H1 (cell line): ENCODE measurements at regions not wholly inside any gene's neighbourhood (a gene's known extent, or its start where the extent isn't known, plus 50 kb on each side); places are given as distances from the start of the nearest gene placed in this dataset.

Source experiments
- CTCF ChIA-PET: fragments of 300-600 bp; sonication (Branson Sonifier 250); formaldehyde crosslinking; loops from one replicate; lab custom pipeline; 2021; ENCODE audit not compliant: partially characterized antibody; lab: Charles Lee
- POLR2A ChIA-PET: fragments of 300-600 bp; sonication (Branson Sonifier 250); formaldehyde crosslinking; loops from one replicate; lab custom pipeline; 2021; ENCODE audit warnings: inconsistent platforms; ENCODE audit not compliant: partially characterized antibody; lab: Charles Lee
- DNase-seq, 2 experiments: peaks; one replicate each; pipeline versions ENCODE4 v3.0.0 to v3.0.0-alpha.2; 2010 to 2022; ENCODE audit warnings: low spot score in 2 of 2, low read depth in 1 of 2, mixed read lengths in 1 of 2
- FAIRE-seq: peaks from 2 replicates; lab custom pipeline; 2011; peaks lifted over from hg19 to GRCh38; lab: Jason Lieb, UNC
- H2AFZ ChIP-seq: 2 replicates; pipeline ENCODE4 v1.8.1; 2012; ENCODE audit warnings: low read length, inconsistent platforms
- H2AK5ac ChIP-seq: 2 replicates; pipeline ENCODE4 v1.6.1; 2013; ENCODE audit warnings: low read depth, low read length
- H2BK120ac ChIP-seq: replicated peaks from 2 replicates; pipeline ENCODE3; 2013; ENCODE audit warnings: low read depth, low read length, inconsistent platforms
- H2BK12ac ChIP-seq: 2 replicates; pipeline ENCODE4 v1.6.1; 2013; ENCODE audit warnings: low read depth, low read length
- H2BK15ac ChIP-seq: 2 replicates; pipeline ENCODE4 v1.6.1; 2013; ENCODE audit warnings: low read length
- H2BK20ac ChIP-seq: 2 replicates; pipeline ENCODE4 v1.6.1; 2013; ENCODE audit warnings: low read length
- H2BK5ac ChIP-seq: 2 replicates; pipeline ENCODE4 v1.6.1; 2013; ENCODE audit warnings: low read depth, low read length
- H3K14ac ChIP-seq: 2 replicates; pipeline ENCODE4 v1.6.1; 2013; ENCODE audit warnings: inconsistent platforms; ENCODE audit not compliant: insufficient read length
- H3K18ac ChIP-seq: 2 replicates; pipeline ENCODE4 v1.6.1; 2013; ENCODE audit warnings: low read length; ENCODE audit errors: extremely low read depth
- H3K23ac ChIP-seq: 2 replicates; pipeline ENCODE4 v1.6.1; 2013; ENCODE audit warnings: inconsistent platforms; ENCODE audit not compliant: insufficient read length
- H3K23me2 ChIP-seq: 2 replicates; pipeline ENCODE4 v1.6.1; 2013; ENCODE audit warnings: low read depth, low read length
- H3K27ac ChIP-seq: 2 replicates; pipeline ENCODE4 v1.6.1; 2011; ENCODE audit warnings: low read depth, low read length, inconsistent platforms
- H3K27me3 ChIP-seq, 4 experiments: replicated peaks in 1 of 4; 1 replicate in 1 of 4; 2 replicates in 3 of 4; pipeline versions ENCODE4 v1.6.1 to v1.8.1; 2011 to 2013; ENCODE audit warnings: low read length in 3 of 4, mild to moderate bottlenecking in 3 of 4, inconsistent platforms in 2 of 4, mixed read lengths in 2 of 4, moderate library complexity in 1 of 4; ENCODE audit not compliant: control insufficient read depth in 3 of 4, insufficient read depth in 3 of 4; ENCODE audit errors: extremely low read depth in 1 of 4
- H3K36me3 ChIP-seq, 4 experiments: 2 replicates each; pipeline versions ENCODE4 v1.6.1 to v1.8.1; 2011 to 2013; ENCODE audit warnings: mild to moderate bottlenecking in 4 of 4, low read length in 3 of 4, moderate library complexity in 2 of 4, control low read depth in 1 of 4, inconsistent platforms in 1 of 4; ENCODE audit not compliant: insufficient read depth in 4 of 4, control insufficient read depth in 2 of 4
- H3K4ac ChIP-seq: replicated peaks from 2 replicates; pipeline ENCODE3; 2013; ENCODE audit warnings: low read length, low read depth, mixed read lengths, inconsistent platforms; ENCODE audit not compliant: insufficient read length
- H3K4me1 ChIP-seq, 4 experiments: replicated peaks in 1 of 4; 1 replicate in 1 of 4; 2 replicates in 3 of 4; pipeline versions ENCODE4 v1.6.1 to v1.8.1; 2011 to 2013; ENCODE audit warnings: low read length in 3 of 4, inconsistent platforms in 2 of 4, mixed read lengths in 1 of 4; ENCODE audit not compliant: insufficient read depth in 4 of 4, control insufficient read depth in 3 of 4
- H3K4me2 ChIP-seq, 2 experiments: 2 replicates each; pipeline versions ENCODE4 v1.6.1 to v1.8.1; 2011 to 2013; ENCODE audit warnings: low read depth in 2 of 2, low read length in 2 of 2, control low read depth in 1 of 2, inconsistent platforms in 1 of 2, mild to moderate bottlenecking in 1 of 2; ENCODE audit not compliant: insufficient read depth in 1 of 2
- H3K4me3 ChIP-seq, 4 experiments: fragments of 200-600, 300-600 bp in 1 of 4; sonication (generic), shearing (Covaris generic), sonication (Bioruptor Twin) in 1 of 4; 2 replicates each; pipeline versions ENCODE4 v1.5.1 to v1.8.1; 2011 to 2016; ENCODE audit warnings: low read length in 4 of 4, low read depth in 3 of 4, control low read depth in 2 of 4, inconsistent platforms in 2 of 4, mild to moderate bottlenecking in 2 of 4, mixed read lengths in 1 of 4, moderate library complexity in 1 of 4; ENCODE audit not compliant: insufficient read depth in 2 of 4; ENCODE audit errors: extremely low read depth in 1 of 4
- H3K56ac ChIP-seq: replicated peaks from 2 replicates; pipeline ENCODE3; 2013; ENCODE audit warnings: low read depth, mild to moderate bottlenecking, mixed read lengths, low read length, inconsistent platforms; ENCODE audit not compliant: insufficient read length
- H3K79me1 ChIP-seq: 2 replicates; pipeline ENCODE4 v1.6.1; 2013; ENCODE audit warnings: low read depth, low read length, control low read depth
- H3K79me2 ChIP-seq, 2 experiments: 2 replicates each; pipeline versions ENCODE4 v1.6.1 to v1.8.1; 2012 to 2013; ENCODE audit warnings: low read length in 2 of 2, mild to moderate bottlenecking in 2 of 2, inconsistent platforms in 1 of 2; ENCODE audit not compliant: insufficient read depth in 2 of 2, control insufficient read depth in 1 of 2
- H3K9ac ChIP-seq, 4 experiments: replicated peaks in 1 of 4; 1 replicate in 1 of 4; 2 replicates in 3 of 4; pipeline versions ENCODE4 v1.6.1 to v1.8.1; 2011 to 2013; ENCODE audit warnings: low read depth in 3 of 4, low read length in 3 of 4, control low read depth in 2 of 4, mild to moderate bottlenecking in 2 of 4, moderate library complexity in 2 of 4, inconsistent platforms in 1 of 4; ENCODE audit errors: extremely low read depth in 1 of 4
- H3K9me3 ChIP-seq, 2 experiments: 2 replicates each; pipeline versions ENCODE4 v1.6.1 to v1.8.1; 2012 to 2013; ENCODE audit warnings: mild to moderate bottlenecking in 2 of 2, moderate library complexity in 2 of 2, control low read depth in 1 of 2, inconsistent platforms in 1 of 2, low read depth in 1 of 2, low read length in 1 of 2, mixed read lengths in 1 of 2; ENCODE audit not compliant: insufficient read depth in 2 of 2
- H4K20me1 ChIP-seq, 2 experiments: replicated peaks in 1 of 2; 2 replicates each; pipeline versions ENCODE3 to v1.8.1; 2011 to 2013; ENCODE audit warnings: inconsistent platforms in 2 of 2, low read length in 2 of 2, mild to moderate bottlenecking in 1 of 2; ENCODE audit not compliant: insufficient read depth in 2 of 2, control insufficient read depth in 1 of 2
- H4K5ac ChIP-seq: 2 replicates; pipeline ENCODE4 v1.6.1; 2013; ENCODE audit warnings: low read length, low read depth, mixed read lengths, inconsistent platforms; ENCODE audit not compliant: insufficient read length
- H4K8ac ChIP-seq: 2 replicates; pipeline ENCODE4 v1.8.0; 2013; ENCODE audit warnings: mild to moderate bottlenecking, moderate library complexity, low read length, inconsistent platforms; ENCODE audit not compliant: insufficient read depth; ENCODE audit errors: extremely low read depth
- H4K91ac ChIP-seq: replicated peaks from 2 replicates; pipeline ENCODE3; 2013; ENCODE audit warnings: low read length, mixed read lengths, inconsistent platforms; ENCODE audit not compliant: insufficient read length
- ASH2L ChIP-seq: fragments of 200-600, 300-600 bp; sonication (generic); IDR thresholded peaks from one replicate; pipeline ENCODE4 v1.7.1; 2017; ENCODE audit warnings: low read length
- CHD2 ChIP-seq: IDR thresholded peaks from 2 replicates; pipeline ENCODE4 v1.6.1; 2012; ENCODE audit warnings: low read length, improper control_type of control experiment
- CTBP2 ChIP-seq: IDR thresholded peaks from 2 replicates; pipeline ENCODE4 v1.7.0; 2011; ENCODE audit warnings: borderline replicate concordance, mild to moderate bottlenecking, moderate library complexity, mixed read lengths, low read length; ENCODE audit not compliant: insufficient read depth, insufficient read length
- KDM4A ChIP-seq: IDR thresholded peaks from one replicate; pipeline ENCODE4 v1.7.1; 2012; ENCODE audit warnings: low read depth, mild to moderate bottlenecking, moderate library complexity, low read length, inconsistent platforms; ENCODE audit not compliant: severe bottlenecking
- MAFK ChIP-seq: IDR thresholded peaks from 2 replicates; pipeline ENCODE4 v1.6.1; 2012; ENCODE audit warnings: low read depth, mild to moderate bottlenecking, improper control_type of control experiment, low read length
- NRF1 ChIP-seq: IDR thresholded peaks from 2 replicates; pipeline ENCODE4 v1.6.1; 2011; ENCODE audit warnings: mild to moderate bottlenecking, low read depth, low read length, improper control_type of control experiment
- POU5F1 ChIP-seq: IDR thresholded peaks from 2 replicates; pipeline ENCODE4 v1.6.1; 2011; ENCODE audit warnings: low read depth, mild to moderate bottlenecking, low read length, moderate library complexity
- RBBP5 ChIP-seq: IDR thresholded peaks from 2 replicates; pipeline ENCODE4 v1.7.1; 2012; ENCODE audit warnings: low read depth, mild to moderate bottlenecking, inconsistent platforms, low read length, moderate library complexity, borderline replicate concordance
- RFX5 ChIP-seq: IDR thresholded peaks from 2 replicates; pipeline ENCODE4 v1.6.1; 2011; ENCODE audit warnings: low read depth, low read length, improper control_type of control experiment, borderline replicate concordance
- SAP30 ChIP-seq: fragments of 300-600 bp; sonication (generic); IDR thresholded peaks from 2 replicates; pipeline ENCODE4 v1.7.1; 2012; ENCODE audit warnings: low read length, moderate library complexity, mild to moderate bottlenecking, inconsistent platforms; ENCODE audit not compliant: insufficient read depth, insufficient replicate concordance
- SP2 ChIP-seq: IDR thresholded peaks from 2 replicates; pipeline ENCODE4 v1.6.1; 2012; ENCODE audit warnings: mild to moderate bottlenecking, low read length, inconsistent platforms
- SRF ChIP-seq: IDR thresholded peaks from 2 replicates; pipeline ENCODE4 v1.6.1; 2011; ENCODE audit warnings: mild to moderate bottlenecking, low read depth, low read length, moderate library complexity
- TAF7 ChIP-seq: optimal IDR thresholded peaks from 2 replicates; pipeline ENCODE3; 2011; ENCODE audit warnings: low read depth, mild to moderate bottlenecking, inconsistent platforms, low read length, moderate library complexity, borderline replicate concordance
- TBP ChIP-seq: IDR thresholded peaks from 2 replicates; pipeline ENCODE4 v1.6.1; 2011; ENCODE audit warnings: low read depth, low read length, improper control_type of control experiment
- TCF12 ChIP-seq: IDR thresholded peaks from 2 replicates; pipeline ENCODE4 v1.6.1; 2011; ENCODE audit warnings: low read depth, mild to moderate bottlenecking, low read length
- WGBS, 2 experiments: shearing (Covaris generic) in 1 of 2; methylation state at CpG; one replicate each; pipeline versions ENCODE4 v1.1.6 to v1.1.7; 2013 to 2015; ENCODE audit warnings: low lambda C conversion rate in 2 of 2, mixed read lengths in 2 of 2, inconsistent platforms in 1 of 2, low coverage in 1 of 2, missing lambda C conversion rate in 1 of 2; ENCODE audit not compliant: insufficient replicate concordance in 2 of 2, insufficient coverage in 1 of 2, insufficient read length in 1 of 2; ENCODE audit errors: extremely low coverage in 1 of 2, missing lambda C conversion rate in 1 of 2; 5-methylcytosine and 5-hydroxymethylcytosine counted together
- TF ChIP-seq, protein P1 (sequence below): IDR thresholded peaks from 2 replicates; pipeline ENCODE4 v1.6.1; 2012; ENCODE audit warnings: inconsistent platforms

- CTCF ChIA-PET, result interaction anchor here (0.7 to 1.2 kb wide), 2 partner anchors 214 to 412 kb away, joined by 3 read pairs; no protein-coding TSS in a partner anchor
- WGBS, 2 experiments, result 94% methylated on average over 3 of the region's 3 CpGs; no CpG with 5 or more reads in 1 of the 2 experiments
- Histone ChIP-seq H2BK12ac (no peak overlapping the region), H4K91ac (no peak overlapping the region), H3K18ac (no peak overlapping the region), H3K4me3 (no peak overlapping the region), H4K20me1 (no peaks in the 10 kb centered on the region), H3K23me2 (no peaks in the 10 kb centered on the region), H2BK120ac (no peak overlapping the region), H3K79me1 (no peaks in the 10 kb centered on the region), H3K9me3 (no peaks in the 10 kb centered on the region), H2BK5ac (no peak overlapping the region), H3K14ac (no peak overlapping the region), H3K79me2 (no peaks in the 10 kb centered on the region), H2AK5ac (no peak overlapping the region), H3K36me3 (no peaks in the 10 kb centered on the region), H3K23ac (no peak overlapping the region), H3K4me2 (no peak overlapping the region), H3K4me1 (no peaks in the 10 kb centered on the region), H2BK15ac (no peak overlapping the region), H3K27ac (no peak overlapping the region), H2BK20ac (no peak overlapping the region), H3K9ac (no peak overlapping the region), H4K8ac (no peak overlapping the region), H4K5ac (no peak overlapping the region), H3K27me3 (no peaks in the 10 kb centered on the region), H3K4ac (no peak overlapping the region), H2AFZ (no peak overlapping the region), H3K56ac (no peak overlapping the region)
- DNase-seq (no peak), FAIRE-seq (no peak)
- POLR2A ChIA-PET, result no interaction called here
- TF ChIP-seq CHD2 (no peak), NRF1 (no peak), POU5F1 (no peak), TBP (no peak), CTBP2 (no peak), TCF12 (no peak), RBBP5 (no peak), TAF7 (no peak), SAP30 (no peak), MAFK (no peak), ASH2L (no peak), RFX5 (no peak), KDM4A (no peak), SP2 (no peak), SRF (no peak)
- TF ChIP-seq, protein P1, sequence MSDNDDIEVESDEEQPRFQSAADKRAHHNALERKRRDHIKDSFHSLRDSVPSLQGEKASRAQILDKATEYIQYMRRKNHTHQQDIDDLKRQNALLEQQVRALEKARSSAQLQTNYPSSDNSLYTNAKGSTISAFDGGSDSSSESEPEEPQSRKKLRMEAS, result no peak
These were observed 410.3 kb downstream of the DTWD2 start for GRCh38 chr5:118578093-118578492.
